ENCODE measurements at regions not wholly inside any gene's neighbourhood (a gene's known extent, or its start where the extent isn't known, plus 50 kb on each side); places are given as distances from the start of the nearest gene placed in this dataset.

GRCh38 chr6:166708460-166708859 lies 81.4 kb upstream of the RPS6KA2 start:
- TF ChIP-seq CTCF (IDR thresholded peaks at IDR 0.05) (no peak), POLR2A (IDR thresholded peaks at IDR 0.05) (no peak), EP300 (IDR thresholded peaks at IDR 0.05) (no peak)
